Sigmoid colon (tissue), 4 donors: ENCODE measurements at regions not wholly inside any gene's neighbourhood (a gene's known extent, or its start where the extent isn't known, plus 50 kb on each side); places are given as distances from the start of the nearest gene placed in this dataset.

ENCODE experiments used
- CTCF ChIP-seq, 4 experiments: fragments of 450-650 bp in 3 of 4; fragments of 200-600 bp in 1 of 4; IDR thresholded peaks; one replicate each; pipeline ENCODE4 v1.5.1; 2016 to 2019; ENCODE audit warnings: antibody characterized with exemption in 4 of 4, mild to moderate bottlenecking in 3 of 4, moderate library complexity in 2 of 4
- EP300 ChIP-seq, 4 donors: sonication (generic); formaldehyde crosslinking; IDR thresholded peaks; one replicate each; pipeline ENCODE4 v1.6.1; 2017; ENCODE audit warnings: antibody characterized with exemption in 4 of 4
- POLR2A ChIP-seq, 2 donors: fragments of 450-650 bp; IDR thresholded peaks; one replicate each; pipeline ENCODE4 v1.6.1; 2016; ENCODE audit warnings: antibody characterized with exemption in 2 of 2, mild to moderate bottlenecking in 2 of 2, moderate library complexity in 2 of 2
- POLR2AphosphoS5 ChIP-seq, 4 donors: sonication (generic); formaldehyde crosslinking; IDR thresholded peaks; one replicate each; pipeline ENCODE4 v1.6.1; 2017; ENCODE audit warnings: antibody characterized with exemption in 4 of 4

- TF ChIP-seq POLR2A (IDR thresholded peaks at IDR 0.05) (no peak), POLR2AphosphoS5 (IDR thresholded peaks at IDR 0.05) (no peak), CTCF (IDR thresholded peaks at IDR 0.05) (no peak), EP300 (IDR thresholded peaks at IDR 0.05) (no peak)
Measured at GRCh38 chr7:106797937-106798336, 67.1 kb upstream of the PIK3CG start.
